SK-N-SH treated with all-trans-retinoic acid at 6 μM for 48 hours (cell line): ENCODE measurements at regions not wholly inside any gene's neighbourhood (a gene's known extent, or its start where the extent isn't known, plus 50 kb on each side); places are given as distances from the start of the nearest gene placed in this dataset.

Experiments used
- ARNTL ChIP-seq: fragments of 450-650 bp; formaldehyde crosslinking; IDR thresholded peaks from 2 replicates; pipeline ENCODE4 v1.5.0; 2020; ENCODE audit warnings: low read depth, mild to moderate bottlenecking, moderate library complexity, borderline replicate concordance
- BACH2 ChIP-seq: fragments of 250-450 bp; sonication (Bioruptor Pico); IDR thresholded peaks from 2 replicates; pipeline ENCODE4 v1.9.0; 2021; ENCODE audit warnings: mild to moderate bottlenecking, borderline replicate concordance
- CREB5 ChIP-seq: fragments of 250-450 bp; sonication (Bioruptor Pico); IDR thresholded peaks from 2 replicates; pipeline ENCODE4 v1.5.1; 2020; ENCODE audit warnings: low read depth, mild to moderate bottlenecking, moderate library complexity
- CSDC2 ChIP-seq: fragments of 250-450 bp; sonication (Bioruptor Pico); IDR thresholded peaks from 2 replicates; pipeline ENCODE4 v1.5.0; 2020; ENCODE audit warnings: mild to moderate bottlenecking, moderate library complexity
- ESRRG ChIP-seq: fragments of 250-450 bp; sonication (Bioruptor Pico); IDR thresholded peaks from 2 replicates; pipeline ENCODE4 v1.6.1; 2021; ENCODE audit warnings: mild to moderate bottlenecking
- GLIS3 ChIP-seq: fragments of 250-450 bp; sonication (Bioruptor Pico); IDR thresholded peaks from 2 replicates; pipeline ENCODE4 v1.5.0; 2020; ENCODE audit warnings: mild to moderate bottlenecking, moderate library complexity
- ISL1 ChIP-seq: fragments of 250-450 bp; sonication (Bioruptor Pico); IDR thresholded peaks from 2 replicates; pipeline ENCODE4 v2.1.2; 2022; ENCODE audit warnings: mild to moderate bottlenecking, moderate library complexity
- OSR1 ChIP-seq: fragments of 250-450 bp; sonication (Bioruptor Pico); IDR thresholded peaks from 2 replicates; pipeline ENCODE4 v1.8.0; 2022; ENCODE audit warnings: moderate library complexity, mild to moderate bottlenecking, inconsistent platforms
- PATZ1 ChIP-seq: fragments of 250-450 bp; sonication (Bioruptor Pico); IDR thresholded peaks from 2 replicates; pipeline ENCODE4 v1.8.0; 2020; ENCODE audit warnings: mild to moderate bottlenecking, moderate library complexity, borderline replicate concordance
- RARB ChIP-seq: fragments of 250-450 bp; sonication (Bioruptor Pico); IDR thresholded peaks from 2 replicates; pipeline ENCODE4 v1.8.0; 2021; ENCODE audit warnings: mild to moderate bottlenecking, moderate library complexity
- ZFP30 ChIP-seq: fragments of 450-650 bp; formaldehyde crosslinking; IDR thresholded peaks from 2 replicates; pipeline ENCODE4 v1.5.0; 2022; ENCODE audit warnings: mild to moderate bottlenecking, moderate library complexity
- ZNF8 ChIP-seq: fragments of 450-650 bp; formaldehyde crosslinking; IDR thresholded peaks from 2 replicates; pipeline ENCODE4 v1.5.0; 2020; ENCODE audit warnings: mild to moderate bottlenecking, moderate library complexity
- TF ChIP-seq, protein P1 (sequence below): fragments of 250-450 bp; sonication (Bioruptor Pico); IDR thresholded peaks from 2 replicates; pipeline ENCODE4 v1.5.1; 2021; ENCODE audit warnings: mild to moderate bottlenecking, moderate library complexity
- TF ChIP-seq, protein P2 (sequence below): fragments of 250-450 bp; sonication (Bioruptor Pico); IDR thresholded peaks from 2 replicates; pipeline ENCODE4 v1.8.0; 2021; ENCODE audit warnings: low read depth, mild to moderate bottlenecking, moderate library complexity, borderline replicate concordance

DNA sequence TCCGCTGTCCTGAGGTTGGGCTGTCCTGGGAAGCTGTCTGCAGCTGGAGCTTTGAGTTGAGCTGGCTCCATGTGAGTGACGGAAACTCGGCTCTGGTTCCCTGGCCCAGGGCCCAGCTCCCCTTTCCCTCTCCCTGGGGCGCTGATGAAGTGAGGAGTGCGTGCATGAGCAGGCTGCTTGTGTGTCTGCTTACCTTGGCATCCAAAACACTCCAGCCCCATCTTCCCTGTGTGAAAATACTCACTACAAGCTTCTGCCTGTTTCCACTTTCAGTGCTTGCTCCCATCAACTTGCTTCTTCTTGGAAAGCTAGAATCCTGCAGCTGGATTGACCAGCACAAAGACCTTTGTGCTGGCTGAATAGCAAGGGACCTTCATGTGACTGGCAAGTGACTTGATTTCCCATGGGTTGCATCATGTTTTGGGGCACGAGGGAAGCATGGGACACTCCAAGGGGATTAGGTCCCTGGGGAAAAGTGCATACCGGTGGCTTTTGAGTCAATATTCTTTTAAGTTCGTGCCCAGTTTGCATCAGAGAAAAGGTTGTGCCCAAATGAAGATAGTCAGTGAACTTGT lies 198.1 kb downstream of the GADD45G start:
- TF ChIP-seq OSR1 (CRISPR knock-in tag) = no peak
- TF ChIP-seq PATZ1 (CRISPR knock-in tag) = no peak
- TF ChIP-seq GLIS3 = no peak
- no peak for TF ChIP-seq ISL1 (CRISPR knock-in tag)
- TF ChIP-seq CSDC2 (CRISPR knock-in tag) = no peak
- TF ChIP-seq ZNF8 (CRISPR knock-in tag) = no peak
- TF ChIP-seq RARB (CRISPR knock-in tag) = no peak
- TF ChIP-seq BACH2 (CRISPR knock-in tag) = no peak
- no peak for TF ChIP-seq ESRRG (CRISPR knock-in tag)
- no peak for TF ChIP-seq ZFP30
- TF ChIP-seq, protein P1, sequence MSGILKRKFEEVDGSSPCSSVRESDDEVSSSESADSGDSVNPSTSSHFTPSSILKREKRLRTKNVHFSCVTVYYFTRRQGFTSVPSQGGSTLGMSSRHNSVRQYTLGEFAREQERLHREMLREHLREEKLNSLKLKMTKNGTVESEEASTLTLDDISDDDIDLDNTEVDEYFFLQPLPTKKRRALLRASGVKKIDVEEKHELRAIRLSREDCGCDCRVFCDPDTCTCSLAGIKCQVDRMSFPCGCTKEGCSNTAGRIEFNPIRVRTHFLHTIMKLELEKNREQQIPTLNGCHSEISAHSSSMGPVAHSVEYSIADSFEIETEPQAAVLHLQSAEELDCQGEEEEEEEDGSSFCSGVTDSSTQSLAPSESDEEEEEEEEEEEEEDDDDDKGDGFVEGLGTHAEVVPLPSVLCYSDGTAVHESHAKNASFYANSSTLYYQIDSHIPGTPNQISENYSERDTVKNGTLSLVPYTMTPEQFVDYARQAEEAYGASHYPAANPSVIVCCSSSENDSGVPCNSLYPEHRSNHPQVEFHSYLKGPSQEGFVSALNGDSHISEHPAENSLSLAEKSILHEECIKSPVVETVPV (CRISPR knock-in tag) = no peak
- TF ChIP-seq, protein P2, sequence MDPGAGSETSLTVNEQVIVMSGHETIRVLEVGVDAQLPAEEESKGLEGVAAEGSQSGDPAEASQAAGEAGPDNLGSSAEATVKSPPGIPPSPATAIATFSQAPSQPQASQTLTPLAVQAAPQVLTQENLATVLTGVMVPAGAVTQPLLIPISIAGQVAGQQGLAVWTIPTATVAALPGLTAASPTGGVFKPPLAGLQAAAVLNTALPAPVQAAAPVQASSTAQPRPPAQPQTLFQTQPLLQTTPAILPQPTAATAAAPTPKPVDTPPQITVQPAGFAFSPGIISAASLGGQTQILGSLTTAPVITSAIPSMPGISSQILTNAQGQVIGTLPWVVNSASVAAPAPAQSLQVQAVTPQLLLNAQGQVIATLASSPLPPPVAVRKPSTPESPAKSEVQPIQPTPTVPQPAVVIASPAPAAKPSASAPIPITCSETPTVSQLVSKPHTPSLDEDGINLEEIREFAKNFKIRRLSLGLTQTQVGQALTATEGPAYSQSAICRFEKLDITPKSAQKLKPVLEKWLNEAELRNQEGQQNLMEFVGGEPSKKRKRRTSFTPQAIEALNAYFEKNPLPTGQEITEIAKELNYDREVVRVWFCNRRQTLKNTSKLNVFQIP (CRISPR knock-in tag) = no peak
- TF ChIP-seq CREB5 (CRISPR knock-in tag) = no peak
- TF ChIP-seq ARNTL = no peak
